Body of pancreas (tissue), 4 donors: ENCODE measurements at regions not wholly inside any gene's neighbourhood (a gene's known extent, or its start where the extent isn't known, plus 50 kb on each side); places are given as distances from the start of the nearest gene placed in this dataset.
"Not testable (repeated sequence)": the region's sequence is repeated elsewhere in the genome, so short reads cannot be mapped to it uniquely, and the experiment has no call there.

Source experiments
- ATAC-seq: fragments of 150-250 bp; one replicate; pipeline ENCODE4 v1.9.1; 2016
- DNase-seq, 4 donors: peaks; one replicate each; pipeline ENCODE4 v3.0.0-alpha.2; 2019
- H3K27ac ChIP-seq, 4 donors: fragments of 200-600 bp; sonication (generic); 1 replicate in 3 of 4; 2 replicates in 1 of 4; pipeline versions ENCODE4 v1.5.1 to v1.6.1; 2016 to 2019; ENCODE audit warnings: mild to moderate bottlenecking in 1 of 4, mixed read lengths in 1 of 4, moderate library complexity in 1 of 4
- H3K27me3 ChIP-seq, 2 donors: fragments of 200-600 bp; sonication (generic); one replicate each; pipeline ENCODE4 v1.6.0; 2016; ENCODE audit warnings: mild to moderate bottlenecking in 1 of 2
- H3K36me3 ChIP-seq, 2 donors: fragments of 200-600 bp; sonication (generic); replicated peaks in 1 of 2; 2 replicates each; pipeline ENCODE4 v1.5.1; 2016; ENCODE audit warnings: low read depth in 2 of 2; ENCODE audit not compliant: insufficient read depth in 1 of 2
- H3K4me1 ChIP-seq: fragments of 200-600 bp; sonication (generic); one replicate; pipeline ENCODE4 v1.6.0; 2016
- H3K4me3 ChIP-seq, 2 donors: fragments of 200-600 bp; sonication (generic); 1 replicate in 1 of 2; 2 replicates in 1 of 2; pipeline ENCODE4 v1.5.1; 2016 to 2019
- H3K9me3 ChIP-seq, 3 donors: fragments of 200-600 bp; sonication (generic); 1 replicate in 2 of 3; 2 replicates in 1 of 3; pipeline ENCODE4 v1.5.1; 2016
- CTCF ChIP-seq, 7 experiments: fragments of 450-650 bp in 4 of 7; fragments of 200-600 bp in 3 of 7; sonication (generic) in 3 of 7; IDR thresholded peaks; one replicate each; pipeline ENCODE4 v1.5.1; 2016 to 2019; ENCODE audit warnings: antibody characterized with exemption in 7 of 7
- POLR2A ChIP-seq, 3 donors: fragments of 450-650 bp; IDR thresholded peaks; one replicate each; pipeline ENCODE4 v1.6.1; 2016; ENCODE audit warnings: antibody characterized with exemption in 3 of 3, mild to moderate bottlenecking in 2 of 3
- WGBS, 2 donors: methylation state at CpG; one replicate each; pipeline ENCODE4 v1.1.5; 2017; 5-methylcytosine and 5-hydroxymethylcytosine counted together
- intact Hi-C: fragments of 100-400 bp; cut with DNase I; formaldehyde crosslinking; loops from one replicate; pipeline ENCODE4 v1.15.1; 2023

- no peak for ATAC-seq
- Histone ChIP-seq H3K27me3 (no peaks in the 10 kb centered on the region), H3K27ac (no peak overlapping the region), H3K4me1 (no peaks in the 10 kb centered on the region), H3K9me3 (no peaks in the 10 kb centered on the region), H3K36me3 (no peaks in the 10 kb centered on the region), H3K4me3 (no peak overlapping the region)
- intact Hi-C loops = no loop called here
- no peak for DNase-seq
- WGBS, 2 donors = 84 to 97% methylated on average over 1 of the region's 1 CpG
- TF ChIP-seq POLR2A (IDR thresholded peaks at IDR 0.05) = no peak
- TF ChIP-seq CTCF (IDR thresholded peaks at IDR 0.05) = no peak
Measured at GRCh38 chr10:80829151-80829550, 291.4 kb downstream of the SH2D4B start.

GRCh38 chr10:80829562-80829961, 291.9 kb downstream of the SH2D4B start:
- no peak for DNase-seq
- no peaks in the 10 kb centered on the region for H3K9me3 ChIP-seq
- no peak for TF ChIP-seq POLR2A (IDR thresholded peaks at IDR 0.05)
- TF ChIP-seq CTCF (IDR thresholded peaks at IDR 0.05) = no peak
- no peak for ATAC-seq
- H3K4me1 ChIP-seq = no peaks in the 10 kb centered on the region
- no peaks in the 10 kb centered on the region for H3K36me3 ChIP-seq
- H3K4me3 ChIP-seq = no peak overlapping the region
- H3K27ac ChIP-seq = no peak overlapping the region
- no peaks in the 10 kb centered on the region for H3K27me3 ChIP-seq
- intact Hi-C loops = no loop called here

DNA sequence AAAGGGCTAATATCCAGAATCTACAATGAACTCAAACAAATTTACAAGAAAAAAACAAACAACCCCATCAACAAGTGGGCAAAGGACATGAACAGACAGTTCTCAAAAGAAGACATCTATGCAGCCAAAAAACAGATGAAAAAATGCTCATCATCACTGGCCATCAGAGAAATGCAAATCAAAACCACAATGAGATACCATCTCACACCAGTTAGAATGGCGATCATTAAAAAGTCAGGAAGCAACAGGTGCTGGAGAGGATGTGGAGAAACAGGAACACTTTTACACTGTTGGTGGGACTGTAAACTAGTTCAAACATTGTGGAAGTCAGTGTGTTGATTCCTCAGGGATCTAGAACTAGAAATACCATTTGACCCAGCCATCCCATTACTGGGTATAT, 295.0 kb downstream of the SH2D4B start:
- intact Hi-C loops, H3K4me3 ChIP-seq, H3K27me3 ChIP-seq, H3K9me3 ChIP-seq, H3K27ac ChIP-seq, ATAC-seq, DNase-seq, H3K36me3 ChIP-seq, H3K4me1 ChIP-seq: not testable (repeated sequence)
- 88% methylated on average over 1 of the region's 1 CpG for WGBS, 2 donors

- H3K36me3 ChIP-seq = no peaks in the 10 kb centered on the region
- H3K4me1 ChIP-seq = no peaks in the 10 kb centered on the region
- no peak overlapping the region for H3K4me3 ChIP-seq
- no peak for DNase-seq
- H3K27ac ChIP-seq = no peak overlapping the region
- TF ChIP-seq POLR2A (IDR thresholded peaks at IDR 0.05) (no peak), CTCF (IDR thresholded peaks at IDR 0.05) (no peak)
- H3K27me3 ChIP-seq = no peaks in the 10 kb centered on the region
- WGBS, 2 donors = 16 to 34% methylated on average over 3 to 5 of the region's 5 CpGs
- no peak for ATAC-seq
- intact Hi-C loops = no loop called here
- H3K9me3 ChIP-seq = no peaks in the 10 kb centered on the region
Measured at GRCh38 chr10:80855348-80855971, 317.8 kb downstream of the SH2D4B start.

DNA sequence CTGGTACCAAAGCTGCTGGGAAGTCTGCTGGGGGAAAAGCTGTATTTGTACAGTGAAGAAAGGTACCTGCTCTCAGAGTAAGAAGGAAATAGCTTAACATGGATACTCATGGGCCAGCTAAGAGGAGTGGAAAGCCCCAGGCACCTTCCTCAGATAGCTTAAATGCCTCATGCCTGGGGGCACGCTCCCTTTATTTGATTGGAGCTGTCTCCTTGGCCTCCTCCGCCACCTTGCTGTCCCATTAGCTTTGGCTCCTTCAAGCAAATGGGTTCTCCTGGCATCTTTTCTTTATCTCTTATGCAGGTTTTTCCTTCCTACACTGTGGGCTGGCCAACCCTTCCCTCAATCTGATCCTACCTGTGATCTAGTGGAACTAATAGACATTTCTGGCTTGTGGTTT, 318.5 kb downstream of the SH2D4B start:
- Histone ChIP-seq H3K27ac (no peak overlapping the region), H3K4me1 (no peaks in the 10 kb centered on the region), H3K4me3 (no peak overlapping the region), H3K27me3 (no peaks in the 10 kb centered on the region), H3K36me3 (no peaks in the 10 kb centered on the region), H3K9me3 (no peaks in the 10 kb centered on the region)
- intact Hi-C loops = no loop called here
- 87 to 88% methylated on average over 2 of the region's 2 CpGs for WGBS, 2 donors
- TF ChIP-seq POLR2A (IDR thresholded peaks at IDR 0.05) (no peak), CTCF (IDR thresholded peaks at IDR 0.05) (no peak)
- DNase-seq = no peak
- no peak for ATAC-seq

DNA sequence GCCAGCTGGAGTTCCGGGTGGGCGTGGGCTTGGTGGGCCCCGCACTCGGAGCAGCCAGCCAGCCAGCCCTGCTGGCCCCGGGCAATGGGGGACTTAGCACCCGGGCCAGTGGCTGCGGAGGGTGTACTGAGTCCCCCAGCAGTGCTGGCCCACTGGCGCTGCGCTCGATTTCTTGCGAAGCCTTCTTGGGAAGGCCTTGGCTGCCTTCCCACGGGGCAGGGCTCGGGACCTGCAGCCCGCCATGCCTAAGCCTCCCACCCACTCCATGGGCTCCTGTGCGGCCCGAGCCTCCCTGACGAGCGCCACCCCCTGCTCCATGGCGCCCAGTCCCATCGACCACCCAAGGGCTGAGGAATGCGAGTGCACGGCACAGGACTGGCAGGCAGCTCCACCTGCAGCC, 321.6 kb downstream of the SH2D4B start:
- H3K27ac ChIP-seq, intact Hi-C loops, H3K4me3 ChIP-seq, H3K36me3 ChIP-seq, H3K9me3 ChIP-seq, DNase-seq, H3K27me3 ChIP-seq, H3K4me1 ChIP-seq, ATAC-seq: not testable (repeated sequence)
- 90% methylated on average over 16 of the region's 22 CpGs; no CpG with 5 or more reads in 1 of the 2 donors for WGBS, 2 donors
